HEK293 (cell line): ENCODE measurements at regions not wholly inside any gene's neighbourhood (a gene's known extent, or its start where the extent isn't known, plus 50 kb on each side); places are given as distances from the start of the nearest gene placed in this dataset.

Experiments
- ZNF707 ChIP-seq: fragments of 450-650 bp; formaldehyde crosslinking; IDR thresholded peaks from 2 replicates; pipeline ENCODE4 v1.5.1; 2016; ENCODE audit warnings: missing biosample characterization, missing genetic modification characterization
- ZNF785 ChIP-seq: fragments of 450-650 bp; formaldehyde crosslinking; IDR thresholded peaks from 2 replicates; pipeline ENCODE4 v1.5.1; 2016; ENCODE audit warnings: missing biosample characterization, missing genetic modification characterization

- no peak for TF ChIP-seq ZNF785 (tag by site-specific recombination)
- no peak for TF ChIP-seq ZNF707 (tag by site-specific recombination)
These were observed 283.7 kb downstream of the CTTN start for GRCh38 chr11:70682056-70682455.
